Smooth muscle cell (in vitro differentiated cells): ENCODE measurements at regions not wholly inside any gene's neighbourhood (a gene's known extent, or its start where the extent isn't known, plus 50 kb on each side); places are given as distances from the start of the nearest gene placed in this dataset.
"Not testable (repeated sequence)": the region's sequence is repeated elsewhere in the genome, so short reads cannot be mapped to it uniquely, and the experiment has no call there.

ENCODE experiments used
- DNase-seq: peaks from one replicate; lab custom pipeline; 2025; ENCODE audit not compliant: unreplicated experiment; lab: John Stamatoyannopoulos, UW
- H2AFZ ChIP-seq: fragments of 200-600 bp; sonication (generic); 2 replicates; pipeline ENCODE4 v1.6.0; 2016; ENCODE audit warnings: antibody characterized with exemption, low read depth, mild to moderate bottlenecking
- H3F3A ChIP-seq: fragments of 200-600 bp; sonication (generic); 2 replicates; pipeline ENCODE4 v1.6.0; 2017; ENCODE audit warnings: antibody characterized with exemption, low read depth
- H3K27ac ChIP-seq: fragments of 200-600 bp; sonication (generic); 2 replicates; pipeline ENCODE4 v1.5.1; 2016; ENCODE audit warnings: low read depth, mild to moderate bottlenecking
- H3K27me3 ChIP-seq: fragments of 200-600 bp; sonication (generic); 2 replicates; pipeline ENCODE4 v1.6.1; 2016; ENCODE audit warnings: low read depth, mild to moderate bottlenecking
- H3K36me3 ChIP-seq: fragments of 200-600 bp; sonication (generic); 2 replicates; pipeline ENCODE4 v1.5.1; 2016; ENCODE audit warnings: low read depth
- H3K4me1 ChIP-seq: fragments of 200-600 bp; sonication (generic); 2 replicates; pipeline ENCODE4 v1.5.1; 2016; ENCODE audit warnings: low read depth
- H3K4me2 ChIP-seq: fragments of 200-600 bp; sonication (generic); 2 replicates; pipeline ENCODE4 v1.6.0; 2016; ENCODE audit warnings: mild to moderate bottlenecking
- H3K4me3 ChIP-seq: fragments of 200-600 bp; sonication (generic); 2 replicates; pipeline ENCODE4 v1.5.1; 2016; ENCODE audit warnings: mild to moderate bottlenecking
- H3K79me2 ChIP-seq: fragments of 200-600 bp; sonication (generic); 2 replicates; pipeline ENCODE4 v1.6.0; 2016; ENCODE audit warnings: low read depth, mild to moderate bottlenecking
- H3K9ac ChIP-seq: fragments of 200-600 bp; sonication (generic); 2 replicates; pipeline ENCODE4 v1.6.0; 2016; ENCODE audit warnings: low read depth
- H3K9me3 ChIP-seq: fragments of 200-600 bp; sonication (generic); replicated peaks from 2 replicates; pipeline ENCODE4 v1.5.1; 2016; ENCODE audit warnings: low read depth
- H4K20me1 ChIP-seq: fragments of 200-600 bp; sonication (generic); 2 replicates; pipeline ENCODE4 v1.6.0; 2016; ENCODE audit warnings: low read depth
- WGBS: methylation state at CpG from one replicate; pipeline ENCODE4 v1.1.7; 2016; ENCODE audit warnings: low lambda C conversion rate; 5-methylcytosine and 5-hydroxymethylcytosine counted together
- TF ChIP-seq, protein P1 (sequence below): fragments of 200-600 bp; sonication (generic); IDR thresholded peaks from 2 replicates; pipeline ENCODE4 v1.5.1; 2017; ENCODE audit warnings: borderline replicate concordance, mild to moderate bottlenecking, antibody characterized with exemption; ENCODE audit not compliant: insufficient read depth, poor library complexity, severe bottlenecking

DNA sequence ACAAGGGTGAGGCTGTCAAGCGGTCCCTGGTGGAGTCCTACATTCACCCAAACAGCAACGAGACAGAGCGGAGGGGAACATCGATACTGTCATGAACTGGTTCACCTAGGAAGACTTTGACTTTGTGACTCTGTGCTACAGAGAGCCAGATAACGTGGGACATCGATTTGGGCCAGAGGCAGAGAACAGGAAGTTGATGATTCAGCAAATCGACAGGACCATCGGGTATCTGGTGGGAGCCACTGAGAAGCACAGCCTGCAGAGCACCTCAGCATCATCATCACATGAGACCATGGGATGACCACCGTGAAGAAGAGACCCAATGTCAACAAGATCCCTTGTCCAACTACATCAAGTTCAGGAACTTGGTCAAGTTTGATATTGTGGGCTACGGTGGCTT is 104.1 kb upstream of the DRD5 start:
- not testable (repeated sequence) for H2AFZ ChIP-seq, H3K79me2 ChIP-seq, DNase-seq, H3K4me3 ChIP-seq, H3K27ac ChIP-seq, H3K9ac ChIP-seq, H3K9me3 ChIP-seq, H3K27me3 ChIP-seq, H3K4me1 ChIP-seq, H3F3A ChIP-seq, H3K36me3 ChIP-seq, H4K20me1 ChIP-seq, H3K4me2 ChIP-seq
- 94% methylated on average over 10 of the region's 10 CpGs for WGBS

DNA sequence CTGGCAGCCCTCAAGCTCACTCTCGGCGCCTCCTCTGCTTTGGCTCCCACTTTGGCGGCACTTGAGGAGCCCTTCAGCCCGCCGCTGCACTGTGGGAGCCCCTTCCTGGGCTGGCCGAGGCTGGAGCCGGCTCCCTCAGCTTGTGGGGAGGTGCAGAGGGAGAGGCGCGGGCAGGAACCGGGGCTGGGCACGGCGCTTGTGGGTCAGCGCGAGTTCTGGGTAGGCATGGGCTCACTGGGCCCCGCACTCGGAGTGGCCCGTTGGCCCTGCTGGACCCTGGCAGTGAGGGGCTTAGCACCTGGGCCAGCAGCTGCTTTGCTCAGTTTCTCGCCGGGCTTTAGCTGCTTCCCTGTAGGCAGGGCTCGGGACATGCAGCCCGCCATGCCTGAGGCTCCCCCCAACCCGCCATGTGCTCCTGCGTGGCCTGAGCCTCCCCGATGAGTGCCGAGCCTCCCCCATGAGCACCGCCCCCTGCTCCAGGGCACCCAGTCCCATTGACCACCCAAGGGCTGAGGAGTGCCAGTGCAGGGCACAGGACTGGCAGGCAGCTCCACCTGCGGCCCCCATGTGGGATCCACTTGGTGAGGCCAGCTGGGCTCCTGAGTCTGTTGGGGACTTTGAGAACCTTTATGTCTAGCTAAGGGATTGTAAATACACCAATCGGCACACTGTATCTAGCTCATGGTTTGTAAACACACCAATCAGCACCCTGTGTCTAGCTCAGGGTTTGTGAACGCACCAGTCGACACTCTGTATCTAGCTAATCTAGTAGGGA is 101.5 kb upstream of the DRD5 start:
- no peaks in the 10 kb centered on the region for H3K27me3 ChIP-seq
- TF ChIP-seq, protein P1, sequence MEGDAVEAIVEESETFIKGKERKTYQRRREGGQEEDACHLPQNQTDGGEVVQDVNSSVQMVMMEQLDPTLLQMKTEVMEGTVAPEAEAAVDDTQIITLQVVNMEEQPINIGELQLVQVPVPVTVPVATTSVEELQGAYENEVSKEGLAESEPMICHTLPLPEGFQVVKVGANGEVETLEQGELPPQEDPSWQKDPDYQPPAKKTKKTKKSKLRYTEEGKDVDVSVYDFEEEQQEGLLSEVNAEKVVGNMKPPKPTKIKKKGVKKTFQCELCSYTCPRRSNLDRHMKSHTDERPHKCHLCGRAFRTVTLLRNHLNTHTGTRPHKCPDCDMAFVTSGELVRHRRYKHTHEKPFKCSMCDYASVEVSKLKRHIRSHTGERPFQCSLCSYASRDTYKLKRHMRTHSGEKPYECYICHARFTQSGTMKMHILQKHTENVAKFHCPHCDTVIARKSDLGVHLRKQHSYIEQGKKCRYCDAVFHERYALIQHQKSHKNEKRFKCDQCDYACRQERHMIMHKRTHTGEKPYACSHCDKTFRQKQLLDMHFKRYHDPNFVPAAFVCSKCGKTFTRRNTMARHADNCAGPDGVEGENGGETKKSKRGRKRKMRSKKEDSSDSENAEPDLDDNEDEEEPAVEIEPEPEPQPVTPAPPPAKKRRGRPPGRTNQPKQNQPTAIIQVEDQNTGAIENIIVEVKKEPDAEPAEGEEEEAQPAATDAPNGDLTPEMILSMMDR, result no peak
- H3K4me3 ChIP-seq, result no peak overlapping the region
- H3K79me2 ChIP-seq, result no peaks in the 10 kb centered on the region
- H3F3A ChIP-seq, result no peaks in the 10 kb centered on the region
- no peak overlapping the region for H2AFZ ChIP-seq
- no peak for DNase-seq
- no peaks in the 10 kb centered on the region for H3K36me3 ChIP-seq
- no peak overlapping the region for H3K4me2 ChIP-seq
- no peak overlapping the region for H3K27ac ChIP-seq
- WGBS, result 97% methylated on average over 22 of the region's 30 CpGs
- H4K20me1 ChIP-seq, result no peaks in the 10 kb centered on the region
- no peak overlapping the region for H3K9ac ChIP-seq
- H3K9me3 ChIP-seq, result no peaks in the 10 kb centered on the region
- H3K4me1 ChIP-seq, result no peaks in the 10 kb centered on the region

DNA sequence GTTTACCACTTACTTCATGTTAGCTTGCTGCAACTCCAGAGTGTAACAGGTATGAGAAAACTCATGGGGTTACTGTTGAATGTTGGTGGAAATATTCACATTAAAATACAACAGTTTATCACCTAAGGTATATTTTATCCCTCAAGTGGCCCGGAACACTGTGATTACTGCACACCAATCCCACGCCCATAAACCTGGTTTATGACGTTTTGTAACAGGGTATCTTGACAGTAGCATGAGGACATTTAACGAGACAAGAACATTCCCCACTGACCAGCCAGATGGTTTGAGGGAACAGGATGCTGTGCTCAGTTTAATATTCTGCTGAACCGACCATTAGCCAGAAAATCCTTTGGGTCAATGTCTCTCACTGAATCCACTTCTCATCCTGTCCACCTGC is 98.3 kb upstream of the DRD5 start:
- 83% methylated on average over 5 of the region's 5 CpGs for WGBS
- H3K4me1 ChIP-seq, H3K79me2 ChIP-seq, H2AFZ ChIP-seq, H3K4me2 ChIP-seq, H4K20me1 ChIP-seq, H3K27ac ChIP-seq, H3K4me3 ChIP-seq, H3K9me3 ChIP-seq, H3K36me3 ChIP-seq, H3K9ac ChIP-seq, H3F3A ChIP-seq, DNase-seq, H3K27me3 ChIP-seq: not testable (repeated sequence)

DNA sequence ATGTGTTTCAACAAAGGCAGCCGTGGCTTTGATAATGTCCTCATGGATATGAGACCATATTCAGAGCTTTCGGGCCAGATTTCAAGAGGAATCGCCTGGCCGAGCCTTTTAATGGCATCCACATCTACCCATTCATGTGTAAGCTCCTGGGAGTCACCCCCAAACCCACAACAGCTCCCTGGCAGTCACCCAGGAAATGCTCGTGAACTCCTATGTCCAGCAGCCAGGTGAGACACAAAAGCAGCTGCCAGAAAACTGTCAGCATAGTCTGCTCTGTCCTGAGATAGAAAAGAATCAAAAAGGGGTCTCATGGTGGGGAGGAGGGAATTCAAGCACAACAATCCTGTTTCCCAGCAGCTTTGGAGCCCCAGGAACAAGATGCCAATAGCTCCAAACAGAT is 96.4 kb upstream of the DRD5 start:
- H3K9me3 ChIP-seq, H3F3A ChIP-seq, H3K27ac ChIP-seq, H3K4me3 ChIP-seq, H3K4me2 ChIP-seq, H3K27me3 ChIP-seq, H2AFZ ChIP-seq, H3K36me3 ChIP-seq, H4K20me1 ChIP-seq, H3K4me1 ChIP-seq, H3K79me2 ChIP-seq, DNase-seq, H3K9ac ChIP-seq: not testable (repeated sequence)
- WGBS, result 90% methylated on average over 5 of the region's 5 CpGs

DNA sequence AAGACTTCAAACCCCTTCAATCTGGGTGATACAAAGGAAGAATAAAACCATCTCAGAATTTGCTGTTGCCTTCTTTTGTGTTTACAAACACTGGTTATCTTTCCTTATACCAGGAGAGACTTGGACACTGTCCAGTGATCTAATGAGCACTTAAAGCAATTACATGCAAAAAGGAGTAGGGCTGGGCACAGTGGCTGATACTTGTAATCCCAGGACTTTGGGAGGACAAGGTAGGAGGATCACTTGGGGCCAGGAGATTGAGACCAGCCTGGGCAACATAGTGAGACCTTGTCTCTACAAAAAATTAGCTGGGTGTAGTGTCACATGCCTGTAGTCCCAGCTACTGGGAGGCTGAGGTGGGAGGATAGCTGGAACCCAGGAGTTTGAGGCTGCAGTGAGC is 95.7 kb upstream of the DRD5 start:
- Histone ChIP-seq H3K9me3 (no peaks in the 10 kb centered on the region), H3K9ac (no peak overlapping the region), H3K4me3 (no peak overlapping the region), H3F3A (no peaks in the 10 kb centered on the region), H3K4me1 (no peaks in the 10 kb centered on the region), H3K36me3 (no peaks in the 10 kb centered on the region), H3K27ac (no peak overlapping the region), H2AFZ (no peak overlapping the region), H3K4me2 (no peak overlapping the region), H4K20me1 (no peaks in the 10 kb centered on the region), H3K79me2 (no peaks in the 10 kb centered on the region), H3K27me3 (no peaks in the 10 kb centered on the region)
- no peak for DNase-seq
- TF ChIP-seq, protein P1, result no peak

DNA sequence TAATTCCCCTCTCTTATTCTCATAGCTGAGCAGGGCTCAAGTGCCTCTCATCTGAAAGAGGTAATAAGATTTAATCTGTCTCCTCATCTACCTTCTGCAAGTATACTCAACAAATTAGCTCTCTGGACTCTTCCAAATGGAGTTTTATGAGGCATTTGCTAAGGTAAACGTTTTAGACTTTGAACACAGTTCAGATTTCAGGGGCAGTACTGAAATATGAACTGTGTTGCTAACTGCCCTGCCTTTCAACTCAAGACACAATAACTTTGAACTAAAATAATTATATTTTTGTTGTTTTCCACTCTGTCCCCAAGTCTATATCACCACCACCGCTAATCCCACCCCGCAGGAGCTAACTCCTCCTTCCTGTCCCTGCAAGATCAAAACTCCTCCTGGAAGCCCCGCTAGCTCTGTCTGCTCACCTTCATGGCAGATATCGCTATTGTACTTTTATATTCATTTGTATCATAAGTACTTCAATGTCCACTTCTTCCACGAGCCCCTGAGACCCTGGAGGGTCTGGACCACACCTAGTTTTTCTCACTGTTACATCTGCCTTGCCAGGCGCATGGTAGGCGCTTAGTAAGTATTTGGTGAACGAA is 90.7 kb upstream of the DRD5 start:
- not testable (repeated sequence) for H3K27ac ChIP-seq, H3K27me3 ChIP-seq, H3K4me1 ChIP-seq, DNase-seq, H3F3A ChIP-seq, H3K36me3 ChIP-seq, H3K79me2 ChIP-seq, H4K20me1 ChIP-seq, H3K9me3 ChIP-seq
- H3K4me2 ChIP-seq, result peak overlapping the region; percentile 91
- H3K9ac ChIP-seq, result peak overlapping the region; percentile 67
- H2AFZ ChIP-seq, result peak overlapping the region; percentile 98
- WGBS, result 33% methylated on average over 9 of the region's 9 CpGs
- peak overlapping the region; percentile 61 for H3K4me3 ChIP-seq
